ENCODE measurements at regions not wholly inside any gene's neighbourhood (a gene's known extent, or its start where the extent isn't known, plus 50 kb on each side); places are given as distances from the start of the nearest gene placed in this dataset.

DNA sequence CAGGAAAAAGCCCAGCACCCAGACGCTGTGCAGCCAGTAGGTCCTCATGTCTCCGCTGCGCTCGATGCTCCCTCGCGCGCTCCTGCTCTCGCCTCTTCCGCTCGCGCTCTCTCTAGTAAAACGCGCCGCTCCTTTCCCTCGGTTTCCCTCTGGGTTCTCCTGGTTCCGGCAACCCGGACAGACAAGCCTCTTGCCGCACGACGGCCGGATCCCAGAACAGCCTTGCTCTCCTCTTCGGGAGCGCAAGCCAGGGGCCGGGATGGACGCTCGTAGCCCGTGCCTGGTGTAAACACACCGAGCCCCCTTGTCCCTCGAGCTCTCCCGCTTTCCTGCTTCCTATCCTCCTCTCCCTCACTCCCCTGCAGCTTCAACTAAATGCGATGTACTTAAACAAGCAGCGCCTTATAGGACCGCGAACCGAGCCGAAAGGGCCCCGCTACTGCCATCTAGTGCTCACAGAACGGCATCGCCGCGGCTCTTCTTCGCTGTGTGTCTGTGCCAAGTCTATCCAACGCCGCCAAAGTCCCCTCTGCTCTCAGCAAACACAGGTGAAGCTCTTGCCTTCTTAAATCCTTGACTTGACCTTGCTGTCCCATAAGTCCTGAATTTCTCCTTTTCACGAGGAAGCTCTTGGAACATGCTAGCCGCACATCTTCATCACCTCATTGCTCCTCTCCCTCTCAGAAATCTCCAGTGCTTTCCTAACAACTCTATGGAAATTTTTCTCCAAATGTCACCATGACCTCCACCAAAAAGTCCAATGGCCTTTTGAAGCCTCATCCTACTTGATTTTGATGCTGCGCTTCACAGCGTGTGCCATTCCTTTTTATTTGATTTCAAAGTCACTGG, 1037.2 kb downstream of the IGSF11 start:
- DNase-seq (ENCODE audit: low read depth), result peak; percentile 87
- peak overlapping the region; percentile 55 for H3K4me3 ChIP-seq (ENCODE audit: low read depth, low read length)
- TF ChIP-seq, protein P1, sequence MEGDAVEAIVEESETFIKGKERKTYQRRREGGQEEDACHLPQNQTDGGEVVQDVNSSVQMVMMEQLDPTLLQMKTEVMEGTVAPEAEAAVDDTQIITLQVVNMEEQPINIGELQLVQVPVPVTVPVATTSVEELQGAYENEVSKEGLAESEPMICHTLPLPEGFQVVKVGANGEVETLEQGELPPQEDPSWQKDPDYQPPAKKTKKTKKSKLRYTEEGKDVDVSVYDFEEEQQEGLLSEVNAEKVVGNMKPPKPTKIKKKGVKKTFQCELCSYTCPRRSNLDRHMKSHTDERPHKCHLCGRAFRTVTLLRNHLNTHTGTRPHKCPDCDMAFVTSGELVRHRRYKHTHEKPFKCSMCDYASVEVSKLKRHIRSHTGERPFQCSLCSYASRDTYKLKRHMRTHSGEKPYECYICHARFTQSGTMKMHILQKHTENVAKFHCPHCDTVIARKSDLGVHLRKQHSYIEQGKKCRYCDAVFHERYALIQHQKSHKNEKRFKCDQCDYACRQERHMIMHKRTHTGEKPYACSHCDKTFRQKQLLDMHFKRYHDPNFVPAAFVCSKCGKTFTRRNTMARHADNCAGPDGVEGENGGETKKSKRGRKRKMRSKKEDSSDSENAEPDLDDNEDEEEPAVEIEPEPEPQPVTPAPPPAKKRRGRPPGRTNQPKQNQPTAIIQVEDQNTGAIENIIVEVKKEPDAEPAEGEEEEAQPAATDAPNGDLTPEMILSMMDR (conservative IDR thresholded peaks at IDR 0.05; ENCODE audit: low read depth, low read length), result peak; percentile 95

DNA sequence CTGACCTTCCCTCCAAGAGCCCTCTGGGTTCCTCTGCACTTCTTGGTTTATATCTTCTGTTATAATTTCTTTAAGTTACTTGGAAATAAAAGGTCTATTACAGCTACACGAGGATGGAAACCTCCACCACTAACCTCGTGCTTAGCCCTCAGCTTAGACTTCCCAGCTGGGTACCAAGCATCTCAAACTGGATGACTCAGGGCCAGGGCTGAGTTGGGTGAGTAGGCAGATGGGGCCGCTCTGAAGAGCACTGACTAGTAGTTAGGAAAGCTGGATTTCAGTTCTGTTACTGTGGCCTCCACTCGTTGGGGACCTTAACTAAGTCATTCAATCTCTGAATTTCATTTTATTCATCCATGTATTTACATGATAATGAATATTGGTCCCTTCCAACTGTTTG, 1036.6 kb downstream of the IGSF11 start:
- TF ChIP-seq, protein P1 (conservative IDR thresholded peaks at IDR 0.05; ENCODE audit: low read depth, low read length), result no peak
- peak; percentile 18 for DNase-seq (ENCODE audit: low read depth)
- no peak overlapping the region for H3K4me3 ChIP-seq (ENCODE audit: low read depth, low read length)

DNA sequence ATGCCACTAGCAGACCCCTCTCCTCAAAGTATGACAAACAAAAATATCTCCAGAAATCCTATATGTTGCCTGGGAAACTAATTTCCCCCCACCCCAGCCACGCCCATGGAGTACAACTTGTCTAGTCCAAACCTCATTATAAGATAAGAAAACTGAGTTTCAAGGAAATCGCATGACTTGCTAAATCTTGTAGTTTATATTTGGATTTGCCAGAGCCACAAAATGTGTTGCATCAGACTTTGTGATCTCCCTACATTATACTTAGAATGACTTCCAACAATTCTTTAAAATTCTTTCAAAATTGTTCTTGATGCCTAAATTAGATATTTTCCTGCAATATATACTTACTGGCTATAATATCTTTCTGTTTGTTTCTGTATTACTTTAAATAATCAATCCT, 1034.4 kb downstream of the IGSF11 start:
- H3K4me3 ChIP-seq (ENCODE audit: low read depth, low read length), result no peak overlapping the region
- TF ChIP-seq, protein P1 (conservative IDR thresholded peaks at IDR 0.05; ENCODE audit: low read depth, low read length), result no peak
- no peak for DNase-seq (ENCODE audit: low read depth)

DNA sequence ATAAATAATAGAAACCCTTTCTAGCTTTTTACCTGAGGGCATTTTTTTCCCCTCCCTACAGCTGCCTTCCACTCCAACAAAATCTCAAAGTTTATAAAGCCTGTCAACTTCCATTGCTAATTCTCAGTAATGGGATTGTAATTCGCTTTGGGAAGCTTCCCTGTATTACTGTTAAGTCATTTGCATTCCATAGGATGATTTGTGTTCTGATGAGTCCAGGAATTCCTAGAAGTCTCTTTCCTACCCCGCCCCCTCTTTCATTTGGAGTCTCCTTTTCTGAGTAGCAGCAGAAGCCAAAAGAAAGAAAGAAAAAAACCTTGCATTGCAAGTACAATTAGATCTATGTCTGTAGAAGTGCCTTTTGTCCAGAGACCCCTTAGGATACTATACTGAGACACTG, 1033.3 kb downstream of the IGSF11 start:
- H3K4me3 ChIP-seq (ENCODE audit: low read depth, low read length), result no peak overlapping the region
- TF ChIP-seq, protein P1 (conservative IDR thresholded peaks at IDR 0.05; ENCODE audit: low read depth, low read length), result no peak
- DNase-seq (ENCODE audit: low read depth), result no peak

DNA sequence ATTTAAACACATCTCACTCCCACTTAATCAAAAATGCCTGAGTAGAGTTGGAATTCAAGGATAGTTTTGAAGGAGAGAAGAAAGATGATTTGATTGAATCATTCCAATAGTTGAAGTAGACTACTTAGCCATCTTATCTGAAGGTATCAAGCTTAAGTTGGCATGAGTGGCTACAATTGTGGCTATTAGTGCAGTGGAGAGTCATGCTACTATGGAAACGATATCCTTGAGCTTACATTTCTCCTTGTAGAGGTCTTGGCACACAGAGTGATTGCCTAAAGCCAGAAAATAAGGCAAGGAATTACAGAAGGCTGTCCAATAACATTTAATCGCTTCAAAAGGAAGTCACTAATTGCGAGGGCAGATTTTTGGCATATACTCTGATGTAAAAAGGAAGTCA, 1022.7 kb downstream of the IGSF11 start:
- no peak for DNase-seq (ENCODE audit: low read depth)
- TF ChIP-seq, protein P1 (conservative IDR thresholded peaks at IDR 0.05; ENCODE audit: low read depth, low read length), result no peak
- no peak overlapping the region for H3K4me3 ChIP-seq (ENCODE audit: low read depth, low read length)

DNA sequence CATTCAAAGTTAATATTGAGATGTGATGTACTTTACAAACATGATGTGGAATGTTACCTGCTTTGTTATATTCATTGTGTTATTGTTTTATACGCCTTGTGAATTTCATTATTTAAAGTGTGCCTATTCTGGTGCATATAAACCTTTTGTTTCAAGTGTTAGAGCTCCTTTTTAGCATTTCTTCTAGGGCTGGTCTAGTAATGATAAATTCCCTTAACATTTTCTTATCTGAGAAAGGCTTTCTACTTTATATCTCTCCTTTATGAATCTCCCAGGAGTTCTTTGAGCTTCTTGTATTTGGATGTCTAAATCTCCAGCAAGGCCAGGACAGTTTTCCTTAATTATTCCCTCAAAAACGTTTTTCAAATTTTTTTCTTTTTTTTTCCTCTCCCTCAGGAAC, 1005.6 kb downstream of the IGSF11 start:
- TF ChIP-seq, protein P1 (conservative IDR thresholded peaks at IDR 0.05; ENCODE audit: low read depth, low read length), result no peak
- no peak for DNase-seq (ENCODE audit: low read depth)
- no peak overlapping the region for H3K4me3 ChIP-seq (ENCODE audit: low read depth, low read length)

DNA sequence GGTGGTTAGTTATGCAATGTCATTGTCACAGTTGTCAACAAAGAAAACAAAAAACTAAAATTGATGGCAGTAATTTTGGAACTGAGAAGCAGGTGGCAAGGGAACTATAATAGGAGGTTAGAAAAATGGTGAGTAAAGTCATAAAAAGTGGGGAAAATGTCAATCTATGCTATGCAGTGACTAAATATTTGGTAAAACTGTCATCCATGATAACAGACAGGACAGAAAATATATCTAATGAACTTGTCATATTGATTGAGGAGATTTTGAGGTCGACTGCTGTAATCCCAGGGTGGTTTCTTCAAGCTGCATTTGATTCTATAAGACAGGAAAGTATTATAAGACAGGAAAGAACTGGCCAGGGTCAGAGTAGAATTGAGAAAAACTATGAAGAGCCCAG, 998.4 kb downstream of the IGSF11 start:
- TF ChIP-seq, protein P1 (conservative IDR thresholded peaks at IDR 0.05; ENCODE audit: low read depth, low read length), result no peak
- no peak for DNase-seq (ENCODE audit: low read depth)
- H3K4me3 ChIP-seq (ENCODE audit: low read depth, low read length), result no peak overlapping the region

All from choroid plexus epithelial cell (primary cell).